Activated CD8-positive, alpha-beta memory T cell treated with anti-CD3 and anti-CD28 coated beads, Interleukin-2, amount 50 U/mL, for 4 hours (primary cell): ENCODE measurements at regions not wholly inside any gene's neighbourhood (a gene's known extent, or its start where the extent isn't known, plus 50 kb on each side); places are given as distances from the start of the nearest gene placed in this dataset.

ENCODE experiments used
- DNase-seq: peaks from one replicate; pipeline ENCODE4 v3.0.0-alpha.2; 2020

DNA sequence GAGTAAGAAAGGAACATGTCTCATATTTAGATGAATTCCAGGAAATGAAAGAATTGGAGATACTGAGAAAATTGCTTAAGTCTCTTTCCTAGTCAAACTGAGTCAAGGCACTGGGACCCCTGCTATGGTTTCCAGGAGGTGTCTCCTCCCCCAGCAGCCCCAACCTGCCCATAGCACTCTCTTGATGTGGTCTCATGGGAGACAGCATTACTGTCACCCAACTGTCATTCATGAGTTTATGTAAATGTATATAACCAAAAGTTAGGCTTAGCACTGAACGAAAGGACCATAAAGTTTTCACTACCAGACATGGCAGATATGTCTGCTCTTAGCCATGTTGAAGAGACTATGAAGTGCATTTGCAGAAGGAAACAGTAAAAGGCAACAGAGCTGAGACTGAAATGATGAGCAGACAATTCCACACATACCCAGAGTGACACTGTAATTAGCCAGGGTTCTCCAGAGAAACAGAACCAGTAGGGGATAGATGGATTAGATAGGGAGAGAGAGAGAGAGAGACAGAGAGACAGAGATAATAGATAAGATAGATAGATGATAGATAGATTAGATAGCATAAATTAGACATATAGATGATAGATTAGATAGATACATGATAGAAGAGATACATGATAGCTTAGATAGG, 328.1 kb downstream of the BRD1 start:
- DNase-seq, result no peak

DNA sequence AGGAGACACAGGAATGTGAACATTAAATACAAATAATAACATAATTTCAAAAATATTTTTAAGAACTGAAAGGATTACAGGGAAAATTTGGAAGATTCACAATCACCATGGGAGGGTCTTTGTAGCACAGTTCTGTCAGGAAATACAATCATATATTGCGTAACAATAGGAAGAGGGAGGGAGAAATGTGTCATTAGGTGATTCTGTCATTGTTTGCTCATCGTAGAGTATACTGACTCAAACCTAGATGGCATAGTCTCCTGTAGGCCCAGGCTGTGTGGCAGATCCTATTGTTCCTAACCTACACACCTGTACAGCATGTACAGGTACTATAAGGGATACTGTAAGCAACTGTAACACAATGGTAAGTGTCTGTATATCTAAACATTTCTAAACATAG, 330.4 kb downstream of the BRD1 start:
- DNase-seq, result no peak

DNA sequence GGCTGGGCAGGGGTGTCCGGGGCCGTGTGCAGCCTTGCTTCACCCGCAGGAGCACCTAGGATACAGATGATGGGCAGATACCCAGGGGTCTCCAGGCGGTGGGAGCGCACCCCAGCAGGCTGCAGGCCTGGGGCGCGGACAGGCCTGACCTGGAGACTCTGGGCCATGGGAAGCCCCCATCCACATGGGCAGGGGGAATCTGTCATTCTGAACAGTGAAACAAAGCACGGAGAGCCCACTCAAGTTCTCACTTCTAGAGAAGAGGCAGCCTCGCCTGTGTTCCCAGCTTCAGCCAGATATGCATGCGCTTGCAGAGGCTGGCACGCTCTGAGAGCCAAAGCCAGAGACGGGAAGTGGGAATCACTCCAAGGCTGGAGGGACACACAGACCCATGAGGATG, 333.1 kb downstream of the BRD1 start:
- DNase-seq, result no peak

DNA sequence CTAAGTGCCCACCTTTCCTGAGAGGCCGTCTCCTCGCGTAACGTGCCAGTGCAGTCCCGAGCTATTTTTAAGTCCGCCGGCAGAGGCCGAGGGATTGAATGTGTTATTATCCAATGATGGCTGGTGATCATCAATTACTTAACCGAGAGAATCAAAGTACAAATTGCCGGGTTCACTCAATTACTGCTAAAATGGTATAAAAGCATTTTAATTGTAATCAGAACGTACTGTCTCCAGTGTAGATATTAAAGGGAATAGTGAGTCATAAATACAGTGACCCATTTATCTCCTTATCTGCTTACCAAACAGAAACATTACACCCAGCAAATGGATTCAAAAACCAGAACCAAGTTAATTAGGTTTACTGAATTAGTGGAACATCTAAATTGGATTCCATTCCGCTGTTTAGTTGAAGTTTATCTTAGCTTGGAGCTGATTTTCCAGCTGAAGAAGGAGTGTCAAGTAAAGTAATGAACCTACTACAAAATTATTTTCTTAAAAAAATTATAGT, 334.9 kb downstream of the BRD1 start:
- no peak for DNase-seq

DNA sequence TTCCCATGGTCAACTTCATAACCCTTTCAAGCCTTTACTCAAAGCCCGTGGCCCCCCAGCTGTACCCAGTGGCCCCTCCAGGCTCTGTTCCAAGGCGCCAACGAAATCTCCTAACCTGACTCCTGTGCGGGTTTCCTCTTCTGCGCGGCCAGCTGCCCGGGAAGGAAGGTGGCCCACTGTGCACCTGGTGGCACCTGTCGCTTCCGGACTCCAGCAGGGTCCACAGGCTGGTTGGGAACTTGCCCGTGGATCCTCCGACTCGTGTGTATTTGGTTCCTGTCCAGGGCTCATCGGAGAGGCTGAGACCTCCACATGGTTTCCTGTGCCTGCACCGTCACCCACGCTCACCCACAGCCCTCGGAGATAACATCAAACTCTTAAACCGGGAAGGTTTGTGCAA, 335.4 kb downstream of the BRD1 start:
- no peak for DNase-seq

DNA sequence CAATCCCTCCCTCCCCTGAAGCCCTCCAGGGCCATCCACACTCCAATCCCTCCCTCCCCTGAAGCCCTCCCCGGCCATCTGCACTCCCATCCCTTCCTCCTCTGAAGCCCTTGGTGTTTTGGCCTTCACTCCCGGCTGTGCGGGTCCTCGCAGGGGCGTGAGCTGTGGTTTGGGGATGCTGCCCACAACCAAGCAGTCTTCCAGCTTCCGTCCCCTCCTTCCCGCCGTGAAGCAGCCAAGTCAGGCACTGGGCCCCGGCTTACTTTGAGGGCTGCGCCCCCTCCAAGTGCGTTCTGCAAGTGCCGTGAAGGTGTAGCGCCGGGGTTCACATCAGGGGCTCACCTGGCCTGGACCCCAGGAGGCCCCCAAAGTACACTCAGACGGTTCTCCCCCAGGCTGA, 335.9 kb downstream of the BRD1 start:
- DNase-seq, result no peak

DNA sequence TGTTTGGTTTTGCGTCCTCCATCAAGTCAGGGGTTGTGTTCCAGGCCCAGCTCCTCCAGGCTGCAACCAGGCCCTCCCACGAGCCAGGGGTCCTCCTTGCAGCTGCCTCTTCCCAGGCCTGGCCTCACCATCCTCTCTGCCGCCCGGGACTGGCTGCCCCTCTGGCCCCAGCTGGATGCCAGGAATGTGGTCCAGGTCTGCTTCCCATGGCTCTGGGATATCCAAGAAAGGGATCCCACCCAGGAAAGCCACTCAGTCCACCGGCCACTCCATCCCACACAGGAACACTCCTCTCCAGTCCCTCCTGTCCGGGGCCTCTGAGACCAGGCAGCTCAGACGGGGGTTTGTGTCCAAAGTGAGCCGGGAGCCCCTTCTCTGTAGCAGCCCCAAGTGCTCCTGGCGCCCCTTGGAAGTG, 336.4 kb downstream of the BRD1 start:
- no peak for DNase-seq

DNA sequence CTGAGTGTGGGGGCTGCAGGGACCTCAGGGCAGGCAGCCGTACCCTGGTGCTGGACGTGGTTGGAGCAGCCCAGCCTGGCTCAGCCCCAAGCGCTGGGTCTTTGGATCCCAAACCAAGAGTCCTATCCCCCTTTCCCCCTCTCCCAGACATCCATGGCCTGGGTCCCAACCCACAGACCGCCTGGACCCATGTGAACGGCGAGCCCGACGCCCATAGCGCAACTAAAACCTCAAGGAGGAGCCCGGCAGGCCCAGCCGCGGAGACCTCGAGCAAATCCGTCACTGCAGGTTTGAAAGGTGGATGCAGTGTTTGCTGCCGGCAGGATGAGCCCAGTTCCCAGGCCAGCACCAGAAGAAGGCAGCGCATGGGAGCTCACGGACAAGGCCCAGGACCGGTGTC, 337.0 kb downstream of the BRD1 start:
- DNase-seq, result no peak

DNA sequence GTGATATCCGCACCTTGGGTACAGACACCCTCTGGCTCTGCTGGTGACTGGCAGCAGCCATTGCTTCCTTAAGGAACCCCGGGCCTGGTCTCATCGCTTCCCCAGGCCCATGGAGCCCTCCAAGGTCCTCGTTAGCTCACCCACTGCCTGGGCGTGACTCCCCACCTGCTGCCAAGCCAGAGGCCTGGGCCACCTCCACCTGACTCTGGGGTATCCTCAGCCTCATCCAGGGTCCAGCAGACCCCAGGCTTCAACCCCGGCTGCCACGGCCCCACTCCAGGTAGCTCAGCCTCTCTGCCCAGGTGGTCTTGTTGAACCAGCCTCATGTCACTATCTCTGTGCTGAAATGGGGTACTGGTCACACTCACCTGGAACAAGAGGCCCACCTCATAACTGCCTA, 337.9 kb downstream of the BRD1 start:
- DNase-seq, result no peak

DNA sequence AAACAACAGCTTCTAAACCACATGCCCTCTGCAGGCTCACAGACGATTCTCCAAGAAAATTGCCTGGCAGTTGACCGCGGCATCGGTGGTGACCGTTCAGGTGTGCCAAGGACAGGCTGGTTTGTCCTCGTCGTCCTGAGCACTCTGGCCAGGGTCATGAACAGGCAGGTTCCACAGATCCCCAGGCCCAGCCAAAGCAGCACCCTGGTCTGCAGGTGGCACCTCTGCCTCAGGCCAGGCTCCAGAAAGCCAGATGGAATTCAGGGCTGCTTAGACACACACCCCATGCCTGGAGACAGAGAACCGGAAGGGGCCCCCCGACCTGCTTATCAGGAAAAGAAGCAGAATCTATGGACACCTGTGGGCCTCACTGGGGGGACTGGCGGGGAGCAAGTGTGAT, 338.7 kb downstream of the BRD1 start:
- no peak for DNase-seq

DNA sequence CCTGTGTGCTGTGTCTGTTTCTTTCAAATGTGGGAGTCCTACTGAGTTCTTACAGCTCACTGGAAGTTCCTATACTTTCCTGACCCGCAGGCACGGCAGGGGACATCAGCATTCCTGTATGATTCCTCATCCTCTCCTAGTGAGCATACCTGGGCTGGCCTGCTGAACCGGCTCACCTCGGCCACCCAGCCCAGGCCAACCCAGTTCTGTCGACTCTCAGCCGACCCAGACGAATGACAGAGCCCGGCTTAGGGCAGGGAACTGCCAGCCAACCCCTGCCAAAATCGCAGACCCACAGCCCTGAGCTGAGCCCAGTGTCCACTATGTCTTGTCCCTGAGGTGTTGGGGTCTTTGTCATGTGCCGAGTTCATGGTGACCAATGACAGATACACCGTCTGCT, 339.7 kb downstream of the BRD1 start:
- no peak for DNase-seq

DNA sequence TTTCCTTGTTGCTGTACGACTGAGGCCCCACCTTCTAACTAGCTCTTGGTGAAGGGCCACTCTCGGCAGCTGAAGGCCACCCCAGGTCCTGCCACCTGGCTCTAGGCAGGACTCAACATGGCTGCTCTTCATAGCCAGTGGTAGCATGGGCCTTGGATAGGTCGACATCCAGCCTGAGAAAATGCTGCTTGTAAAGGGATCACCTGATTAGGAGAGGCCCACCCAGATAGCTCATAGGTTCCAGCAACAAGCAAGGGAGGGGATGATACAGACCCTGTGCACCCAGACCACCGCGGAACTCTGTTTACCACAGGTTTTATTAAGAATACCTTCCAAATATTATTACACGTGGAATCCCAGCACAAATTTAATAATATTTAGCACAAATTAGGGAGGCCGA, 341.4 kb downstream of the BRD1 start:
- DNase-seq, result no peak

DNA sequence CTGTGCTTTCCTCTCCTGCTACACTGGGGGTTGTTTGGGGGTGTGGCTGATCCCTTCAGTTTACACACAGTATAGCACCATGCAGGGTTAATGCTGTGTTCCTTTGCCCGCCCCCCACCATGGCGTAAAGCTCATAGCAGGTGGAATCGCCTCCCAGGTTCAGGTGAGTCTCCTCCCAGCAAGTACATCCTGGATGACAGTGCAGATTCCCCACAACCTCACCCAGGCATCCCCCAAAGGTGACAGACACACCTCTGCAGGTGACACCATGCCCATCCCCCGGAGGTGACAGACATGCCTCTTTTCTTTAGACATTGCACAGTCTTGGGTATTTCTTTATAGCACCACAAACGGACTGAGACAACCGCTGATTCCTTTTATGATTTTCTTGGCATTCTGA, 343.7 kb downstream of the BRD1 start:
- DNase-seq, result no peak

DNA sequence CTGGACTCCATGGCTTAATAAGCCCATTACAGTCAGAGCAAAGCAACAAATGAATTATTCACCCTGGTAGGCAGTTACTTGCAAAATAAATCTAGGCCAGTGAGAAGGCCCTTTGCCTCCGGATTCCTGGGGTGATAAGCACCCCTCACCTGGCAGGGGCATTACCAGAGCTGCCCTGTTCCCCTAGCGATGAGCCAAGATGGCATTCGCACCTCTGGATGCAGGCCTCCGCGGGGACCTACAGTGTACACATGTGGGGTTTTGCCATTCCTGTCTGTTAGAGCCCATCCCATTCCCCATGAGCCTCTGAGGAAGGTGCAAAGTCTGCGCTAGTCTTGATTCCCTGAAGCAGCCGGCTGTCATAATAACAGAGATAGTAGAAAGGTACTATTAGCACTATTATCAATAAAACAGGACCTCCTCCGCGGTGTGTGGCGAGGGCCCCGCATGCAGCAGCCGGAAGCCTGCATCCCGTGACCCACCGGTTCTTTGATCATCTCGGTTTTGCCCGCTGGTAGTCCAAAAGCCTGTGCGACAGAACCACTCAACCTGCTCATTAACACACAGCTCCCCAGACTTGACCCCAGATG, 344.3 kb downstream of the BRD1 start:
- no peak for DNase-seq

DNA sequence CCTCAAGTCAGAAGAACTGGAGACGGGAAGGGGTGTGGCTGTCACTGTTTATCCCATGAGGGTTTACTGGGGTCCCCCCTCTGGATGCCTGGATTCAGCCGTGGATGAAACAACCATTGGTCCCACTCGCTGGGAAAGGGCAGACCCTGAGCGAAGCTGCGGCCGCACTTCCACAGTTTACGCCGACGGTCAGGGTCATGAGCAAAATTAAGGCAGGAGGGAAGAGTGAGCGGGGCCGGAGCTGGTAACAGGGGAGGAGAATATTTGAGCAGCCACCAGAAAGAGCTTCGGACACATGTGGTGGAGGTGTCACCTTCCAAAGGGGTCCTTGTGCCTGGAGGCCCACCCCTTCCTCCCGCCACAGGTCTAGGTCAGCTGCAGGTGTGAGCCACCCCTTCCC, 344.9 kb downstream of the BRD1 start:
- no peak for DNase-seq

DNA sequence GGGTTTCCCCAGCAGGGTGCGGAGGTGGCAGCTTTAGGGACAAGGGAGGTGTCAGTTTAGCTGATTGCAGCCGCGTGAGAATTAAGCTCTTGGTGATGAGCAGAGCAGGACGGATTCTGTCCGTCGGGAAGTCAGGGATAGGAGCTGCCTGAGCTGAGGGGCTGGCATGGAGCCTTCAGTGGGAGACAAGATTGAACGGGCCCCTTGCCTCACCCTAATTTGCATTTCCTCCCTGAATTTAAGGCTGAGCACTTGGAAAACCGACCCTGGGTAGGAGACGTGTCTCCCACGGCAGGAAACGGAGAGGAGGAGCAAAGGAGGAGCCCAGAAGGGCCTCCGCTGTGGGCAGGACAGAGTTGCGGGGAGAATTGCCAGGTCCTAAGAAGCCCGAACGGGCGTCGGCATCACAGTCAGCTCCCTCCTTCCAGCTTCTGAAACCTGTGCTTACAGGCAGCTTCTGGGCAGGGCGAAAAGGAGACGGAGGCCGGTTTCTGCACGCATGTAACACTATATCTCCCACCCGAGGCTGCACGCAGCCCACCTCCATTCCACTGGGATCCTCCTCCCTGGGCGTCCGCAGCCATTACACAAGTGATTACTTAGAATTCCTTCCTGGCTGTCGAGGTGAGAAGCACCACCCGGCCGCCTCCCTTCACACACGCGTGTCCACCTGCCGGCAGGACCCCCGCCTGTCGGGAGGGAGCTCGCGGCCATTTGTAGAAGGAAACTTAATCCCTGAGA, 345.8 kb downstream of the BRD1 start:
- no peak for DNase-seq

DNA sequence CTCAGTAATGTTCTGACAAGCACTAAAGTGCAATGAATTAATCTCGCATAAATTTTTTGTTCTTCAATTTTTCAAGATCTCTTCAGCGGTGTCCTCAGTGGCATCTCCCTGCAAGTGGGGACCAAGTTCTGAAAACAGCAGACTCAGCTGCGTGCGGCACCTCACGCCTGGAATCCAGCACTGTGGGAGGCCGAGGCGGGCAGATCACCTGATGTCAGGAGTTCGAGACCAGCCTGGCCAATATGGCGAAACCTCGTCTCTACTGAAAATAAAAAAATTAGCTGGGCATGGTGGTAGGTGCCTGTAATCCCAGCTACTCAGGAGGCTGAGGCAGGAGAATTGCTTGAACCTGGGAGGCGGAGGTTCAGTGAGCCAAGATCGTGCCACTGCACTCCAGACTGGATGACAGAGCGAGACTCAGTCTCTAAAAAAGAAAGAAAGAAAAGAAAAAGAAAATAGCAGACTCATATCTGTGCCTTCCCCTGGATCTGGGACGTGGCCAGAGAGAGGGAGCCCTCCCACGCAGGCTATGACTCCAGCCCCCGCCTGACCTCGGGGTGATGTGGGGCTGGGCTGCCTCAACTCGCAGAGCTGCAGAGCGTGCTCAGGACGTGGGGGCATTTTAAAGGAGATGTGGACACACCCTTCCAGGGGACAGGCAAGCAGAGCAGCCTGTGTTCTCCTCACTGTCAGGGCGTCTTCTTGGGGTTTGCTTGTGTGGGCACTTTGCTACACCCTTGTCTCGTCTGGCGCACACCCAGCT, 346.6 kb downstream of the BRD1 start:
- DNase-seq, result no peak

DNA sequence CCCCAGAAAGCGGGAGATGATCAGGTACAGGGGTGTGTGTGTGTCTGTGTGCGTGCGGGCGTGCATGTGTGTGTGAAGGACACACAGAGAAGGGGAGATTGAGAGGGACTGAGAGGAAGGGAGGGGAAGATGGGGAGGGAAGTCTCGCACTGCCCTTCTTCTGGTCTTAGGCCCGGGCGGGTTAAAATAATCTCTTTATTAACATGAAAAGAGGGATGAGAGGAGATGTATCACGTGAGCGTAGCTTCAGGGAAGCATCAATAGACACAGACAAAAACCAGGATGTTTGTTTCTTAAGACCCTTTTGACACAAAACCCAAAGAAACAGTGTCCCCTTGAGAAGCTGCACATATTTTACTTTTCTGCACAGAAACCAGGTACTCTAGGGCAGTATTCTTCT, 347.3 kb downstream of the BRD1 start:
- no peak for DNase-seq

DNA sequence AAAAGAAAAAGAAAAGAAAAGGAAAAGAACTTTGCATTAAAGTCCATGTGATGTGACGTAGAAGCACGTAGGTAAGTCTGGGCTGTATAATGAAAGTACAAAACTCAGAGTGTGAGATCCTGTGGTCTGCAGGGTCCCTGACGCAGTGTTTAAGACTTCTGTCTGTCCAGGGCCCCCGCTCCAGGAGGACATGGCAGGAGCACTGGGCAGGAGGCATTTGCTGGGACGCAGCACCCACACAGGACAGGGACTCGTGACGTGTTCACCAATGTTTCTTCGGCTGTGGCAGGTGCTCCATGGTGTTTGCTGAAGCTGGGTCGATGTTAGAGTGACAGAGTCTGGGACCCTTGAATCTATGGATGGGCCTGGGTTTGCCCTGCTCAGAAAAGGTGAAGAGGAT, 348.1 kb downstream of the BRD1 start:
- DNase-seq, result no peak

DNA sequence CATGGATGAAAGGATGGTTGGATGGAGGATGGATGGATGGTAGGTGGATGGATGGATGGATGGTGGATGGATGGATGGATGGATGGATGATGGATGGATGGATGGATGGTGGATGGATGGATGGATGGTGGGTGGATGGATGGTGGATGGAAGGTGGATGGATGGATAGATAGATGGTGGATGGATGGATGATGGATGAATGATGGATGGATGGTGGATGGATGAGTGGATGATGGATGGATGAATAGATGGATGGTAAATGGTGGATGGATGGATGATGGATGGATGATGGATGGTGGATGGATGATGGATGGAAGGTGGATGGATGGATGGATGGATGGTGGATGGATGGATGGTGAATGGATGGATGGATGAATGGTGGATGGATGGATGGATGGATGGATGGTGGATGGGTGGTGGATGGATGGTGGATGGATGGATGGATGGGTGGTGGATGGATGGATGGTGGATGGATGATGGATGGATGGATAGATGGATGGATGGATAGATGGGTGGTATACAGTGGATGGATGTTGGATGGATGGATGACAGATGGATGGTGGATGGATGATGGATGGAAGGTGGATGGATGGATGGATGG, 350.8 kb downstream of the BRD1 start:
- DNase-seq, result no peak

DNA sequence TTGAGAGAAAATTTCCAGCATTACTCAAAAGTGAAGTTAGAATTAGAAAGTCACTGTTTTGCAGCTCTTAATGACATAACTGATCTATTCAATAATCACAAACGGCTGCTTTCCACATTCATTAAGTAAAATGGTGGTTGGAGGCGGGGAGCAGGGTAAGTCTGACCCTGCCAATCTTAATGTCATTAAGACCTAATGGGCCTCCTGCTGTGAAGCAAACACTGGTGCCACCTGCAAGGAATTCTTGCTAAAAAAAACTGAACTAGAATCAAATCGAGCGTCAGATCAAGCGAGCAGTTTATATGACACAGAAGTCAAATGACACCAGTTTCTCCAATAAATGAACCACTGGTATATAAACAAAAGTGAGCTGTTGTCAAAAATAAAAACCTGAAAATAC, 351.5 kb downstream of the BRD1 start:
- DNase-seq, result no peak

DNA sequence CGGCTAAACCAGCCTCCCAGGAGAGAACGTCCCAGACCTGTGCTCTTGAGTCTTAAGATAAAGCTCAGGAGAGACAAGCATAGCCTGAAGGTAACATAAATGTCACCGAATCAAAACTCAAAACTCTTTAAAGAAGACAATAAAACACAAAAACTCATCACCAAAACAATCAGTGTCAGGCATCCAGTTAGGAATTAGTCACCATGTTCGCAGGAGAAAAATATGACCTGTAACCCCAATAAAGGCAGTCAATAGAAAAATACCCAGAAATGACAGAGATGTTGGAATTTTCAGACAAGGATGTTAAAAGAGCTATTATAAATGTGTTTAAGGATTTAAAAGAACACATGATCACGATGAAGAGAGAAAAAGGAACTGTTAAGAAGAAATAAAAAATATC, 352.4 kb downstream of the BRD1 start:
- DNase-seq, result no peak

DNA sequence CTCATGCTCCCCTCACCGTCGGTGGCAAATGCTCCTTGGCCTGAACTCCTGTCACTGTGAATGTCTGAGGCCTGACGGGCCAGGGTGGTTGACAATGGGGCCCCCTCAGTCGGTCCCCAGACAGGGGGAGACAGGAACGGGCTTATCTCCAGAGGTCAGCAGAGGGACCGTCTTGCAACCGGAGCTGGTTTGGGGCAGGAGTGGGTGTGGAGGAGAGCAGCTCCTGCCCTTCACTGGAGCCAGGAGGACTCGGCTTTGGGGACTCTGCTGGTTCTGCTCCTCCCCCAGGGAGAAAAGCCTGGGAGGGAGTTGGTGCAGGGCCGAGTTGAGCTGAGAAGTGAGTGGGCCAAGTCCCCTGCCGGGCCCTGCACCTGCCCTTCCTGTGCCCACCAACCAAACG, 354.4 kb downstream of the BRD1 start:
- no peak for DNase-seq
